HepG2 (cell line): ENCODE measurements at regions not wholly inside any gene's neighbourhood (a gene's known extent, or its start where the extent isn't known, plus 50 kb on each side); places are given as distances from the start of the nearest gene placed in this dataset.

Experiments
- ARID2 ChIP-seq: sonication (generic); formaldehyde crosslinking; IDR thresholded peaks from 2 replicates; pipeline ENCODE4 v1.8.1; 2022; ENCODE audit warnings: mild to moderate bottlenecking, missing genetic modification reagents, borderline replicate concordance
- ATF2 ChIP-seq: sonication (generic); formaldehyde crosslinking; IDR thresholded peaks from 2 replicates; pipeline ENCODE4 v1.4.0; 2020; ENCODE audit warnings: missing genetic modification reagents
- CEBPB ChIP-seq: IDR thresholded peaks from 2 replicates; pipeline ENCODE4 v1.6.1; 2011; ENCODE audit warnings: low read depth, low read length, improper control_type of control experiment, borderline replicate concordance
- CTCF ChIP-seq: sonication (generic); formaldehyde crosslinking; IDR thresholded peaks from 2 replicates; pipeline ENCODE4 v1.5.0; 2020; ENCODE audit warnings: mild to moderate bottlenecking, missing genetic modification reagents, moderate library complexity
- EZH2 ChIP-seq: conservative IDR thresholded peaks from 2 replicates; pipeline ENCODE4 v1.6.1; 2012; ENCODE audit warnings: mild to moderate bottlenecking, low read depth, low read length, moderate library complexity
- LCORL ChIP-seq, 2 experiments: fragments of 450-650 bp in 1 of 2; sonication (generic) in 1 of 2; formaldehyde crosslinking in 1 of 2; IDR thresholded peaks; 2 replicates each; pipeline versions ENCODE4 v1.5.0 to v1.6.1; 2017 to 2020; ENCODE audit warnings: antibody characterized with exemption in 1 of 2, missing genetic modification reagents in 1 of 2
- MAX ChIP-seq: IDR thresholded peaks from 2 replicates; pipeline ENCODE4 v1.6.1; 2012; ENCODE audit warnings: inconsistent platforms
- MXI1 ChIP-seq: IDR thresholded peaks from 3 replicates; pipeline ENCODE4 v1.6.1; 2012; ENCODE audit warnings: low read depth, low read length, inconsistent platforms, borderline replicate concordance
- POLR2A ChIP-seq, 2 experiments: IDR thresholded peaks; 2 replicates each; pipeline ENCODE4 v1.6.1; 2011; ENCODE audit warnings: low read depth in 2 of 2, low read length in 2 of 2, mild to moderate bottlenecking in 1 of 2, moderate library complexity in 1 of 2; ENCODE audit not compliant: insufficient read depth in 1 of 2
- SRF ChIP-seq: IDR thresholded peaks from 2 replicates; pipeline ENCODE4 v1.6.1; 2011; ENCODE audit warnings: mild to moderate bottlenecking, low read depth, low read length, moderate library complexity
- U2AF2 ChIP-seq: fragments of 200-400 bp; formaldehyde crosslinking; IDR thresholded peaks from 2 replicates; pipeline ENCODE4 v1.6.1; 2017; ENCODE audit warnings: low read depth, mild to moderate bottlenecking, low read length
- ZNF282 ChIP-seq: fragments of 450-650 bp; IDR thresholded peaks from 2 replicates; pipeline ENCODE4 v1.6.1; 2018; ENCODE audit not compliant: partially characterized antibody
- ZNF432 ChIP-seq: sonication (generic); formaldehyde crosslinking; IDR thresholded peaks from 2 replicates; pipeline ENCODE4 v1.5.0; 2020; ENCODE audit warnings: missing genetic modification reagents, mild to moderate bottlenecking, borderline replicate concordance
- TF ChIP-seq, protein P1 (sequence below): sonication (generic); formaldehyde crosslinking; IDR thresholded peaks from 2 replicates; pipeline ENCODE4 v1.4.0; 2020; ENCODE audit warnings: low read depth, mild to moderate bottlenecking, missing genetic modification reagents

- TF ChIP-seq ARID2 (no peak), SRF (no peak), MAX (no peak), POLR2A (IDR thresholded peaks at IDR 0.05; ENCODE audit: insufficient read depth in 1 of 2, low read depth in 2 of 2, low read length in 2 of 2) (no peak), CTCF (no peak), CEBPB (no peak), U2AF2 (no peak), EZH2 (no peak), ZNF432 (no peak), LCORL (IDR thresholded peaks at IDR 0.05) (no peak), LCORL (CRISPR knock-in tag; IDR thresholded peaks at IDR 0.05) (no peak), ATF2 (CRISPR knock-in tag) (no peak), MXI1 (no peak), ZNF282 (no peak)
- TF ChIP-seq, protein P1, sequence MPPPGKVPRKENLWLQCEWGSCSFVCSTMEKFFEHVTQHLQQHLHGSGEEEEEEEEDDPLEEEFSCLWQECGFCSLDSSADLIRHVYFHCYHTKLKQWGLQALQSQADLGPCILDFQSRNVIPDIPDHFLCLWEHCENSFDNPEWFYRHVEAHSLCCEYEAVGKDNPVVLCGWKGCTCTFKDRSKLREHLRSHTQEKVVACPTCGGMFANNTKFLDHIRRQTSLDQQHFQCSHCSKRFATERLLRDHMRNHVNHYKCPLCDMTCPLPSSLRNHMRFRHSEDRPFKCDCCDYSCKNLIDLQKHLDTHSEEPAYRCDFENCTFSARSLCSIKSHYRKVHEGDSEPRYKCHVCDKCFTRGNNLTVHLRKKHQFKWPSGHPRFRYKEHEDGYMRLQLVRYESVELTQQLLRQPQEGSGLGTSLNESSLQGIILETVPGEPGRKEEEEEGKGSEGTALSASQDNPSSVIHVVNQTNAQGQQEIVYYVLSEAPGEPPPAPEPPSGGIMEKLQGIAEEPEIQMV (CRISPR knock-in tag), result no peak
Measured at GRCh38 chr5:27336817-27337216, 298.4 kb upstream of the CDH9 start.
